B cell (primary cell): ENCODE measurements at regions not wholly inside any gene's neighbourhood (a gene's known extent, or its start where the extent isn't known, plus 50 kb on each side); places are given as distances from the start of the nearest gene placed in this dataset.

Source experiments
- ATAC-seq: fragments of 200-7000 bp; cut with Tn5 transposase; one replicate; pipeline ENCODE4 v1.10.0; 2021; ENCODE audit warnings: low read depth, mild to moderate bottlenecking, moderate number of reproducible peaks, moderate library complexity
- CTCF ChIA-PET: fragments of 350-600 bp; sonication (Branson Sonifier 250); formaldehyde crosslinking; loops from one replicate; lab custom pipeline; 2021; ENCODE audit warnings: antibody characterized with exemption, inconsistent platforms; lab: Charles Lee
- POLR2A ChIA-PET: fragments of 350-600 bp; sonication (Branson Sonifier 250); formaldehyde crosslinking; loops from one replicate; lab custom pipeline; 2021; ENCODE audit warnings: antibody characterized with exemption; lab: Charles Lee
- DNase-seq: peaks from one replicate; pipeline ENCODE4 v3.0.0; 2013
- H2AFZ ChIP-seq: 2 replicates; pipeline ENCODE4 v1.6.1; 2012; ENCODE audit warnings: mild to moderate bottlenecking, low read depth, low read length; ENCODE audit not compliant: insufficient read depth, poor library complexity, severe bottlenecking
- H3K27ac ChIP-seq, 2 donors: 1 replicate in 1 of 2; 2 replicates in 1 of 2; pipeline ENCODE4 v1.5.1; 2012 to 2013; ENCODE audit warnings: low read length in 2 of 2, mild to moderate bottlenecking in 2 of 2, moderate library complexity in 1 of 2
- H3K27me3 ChIP-seq, 4 experiments: fragments of 200-600 bp in 1 of 4; sonication (generic) in 1 of 4; replicated peaks in 1 of 4; 1 replicate in 2 of 4; 2 replicates in 2 of 4; pipeline versions ENCODE4 v1.6.1 to v1.7.0; 2013 to 2016; ENCODE audit warnings: low read length in 3 of 4, mild to moderate bottlenecking in 2 of 4, mixed read lengths in 1 of 4, moderate library complexity in 1 of 4; ENCODE audit not compliant: insufficient read depth in 4 of 4, control insufficient read depth in 3 of 4; ENCODE audit errors: control extremely low read depth in 1 of 4
- H3K36me3 ChIP-seq, 2 experiments: replicated peaks in 1 of 2; 1 replicate in 1 of 2; 2 replicates in 1 of 2; pipeline versions ENCODE4 v1.6.1 to v1.7.1; 2013; ENCODE audit warnings: low read length in 1 of 2; ENCODE audit not compliant: insufficient read depth in 2 of 2, control insufficient read depth in 1 of 2; ENCODE audit errors: control extremely low read depth in 1 of 2, extremely low read depth in 1 of 2
- H3K4me1 ChIP-seq, 2 donors: fragments of 200-600 bp in 1 of 2; sonication (generic) in 1 of 2; 1 replicate in 1 of 2; 2 replicates in 1 of 2; pipeline versions ENCODE4 v1.5.1 to v1.6.1; 2013 to 2017; ENCODE audit warnings: low read length in 2 of 2; ENCODE audit not compliant: control insufficient read depth in 2 of 2, insufficient read depth in 2 of 2
- H3K4me2 ChIP-seq: replicated peaks from 2 replicates; pipeline ENCODE3; 2012; ENCODE audit warnings: mild to moderate bottlenecking, low read depth, low read length; ENCODE audit not compliant: poor library complexity, severe bottlenecking
- H3K4me3 ChIP-seq, 5 experiments: fragments of 200-600 bp in 1 of 5; sonication (generic) in 1 of 5; 1 replicate in 3 of 5; 2 replicates in 2 of 5; pipeline versions ENCODE4 v1.5.1 to v1.7.0; 2011 to 2016; ENCODE audit warnings: low read length in 4 of 5, mild to moderate bottlenecking in 4 of 5, low read depth in 2 of 5, control low read depth in 1 of 5, moderate library complexity in 1 of 5; ENCODE audit not compliant: insufficient read depth in 1 of 5; ENCODE audit errors: control extremely low read depth in 1 of 5, extremely low read depth in 1 of 5
- H3K79me2 ChIP-seq: fragments of 200-600 bp; sonication (generic); one replicate; pipeline ENCODE4 v1.6.0; 2016; ENCODE audit warnings: low read length; ENCODE audit not compliant: control insufficient read depth, insufficient read depth
- H3K9ac ChIP-seq: fragments of 200-600 bp; sonication (generic); 2 replicates; pipeline ENCODE4 v1.6.1; 2017; ENCODE audit warnings: mild to moderate bottlenecking, low read length, moderate library complexity
- H3K9me3 ChIP-seq, 3 donors: one replicate each; pipeline versions ENCODE4 v1.6.1 to v1.7.1; 2013; ENCODE audit warnings: low read length in 2 of 3; ENCODE audit not compliant: control insufficient read depth in 2 of 3, insufficient read depth in 1 of 3; ENCODE audit errors: control extremely low read depth in 1 of 3
- H4K20me1 ChIP-seq: 2 replicates; pipeline ENCODE4 v1.6.0; 2012; ENCODE audit warnings: mild to moderate bottlenecking, low read length; ENCODE audit not compliant: insufficient read depth, control insufficient read depth, poor library complexity, severe bottlenecking
- H3K27ac Mint-ChIP-seq: one replicate; pipeline ENCODE4 v1.8.0; 2021; ENCODE audit warnings: mixed read lengths
- H3K27me3 Mint-ChIP-seq: one replicate; pipeline ENCODE4 v1.8.0; 2021; ENCODE audit warnings: mixed read lengths
- H3K4me1 Mint-ChIP-seq: one replicate; pipeline ENCODE4 v1.8.0; 2021; ENCODE audit warnings: mixed read lengths
- H3K4me3 Mint-ChIP-seq: one replicate; pipeline ENCODE4 v1.8.0; 2021; ENCODE audit warnings: mixed read lengths
- H3K9me3 Mint-ChIP-seq: one replicate; pipeline ENCODE4 v1.8.0; 2022; ENCODE audit warnings: mixed read lengths; ENCODE audit not compliant: insufficient read depth
- CTCF ChIP-seq: fragments of 200-600 bp; IDR thresholded peaks from one replicate; pipeline ENCODE4 v1.8.0; 2022; ENCODE audit warnings: antibody characterized with exemption, mild to moderate bottlenecking
- EZH2 ChIP-seq: IDR thresholded peaks from 2 replicates; pipeline ENCODE4 v1.6.1; 2012; ENCODE audit warnings: borderline replicate concordance, low read depth, mild to moderate bottlenecking, moderate library complexity, low read length; ENCODE audit not compliant: insufficient read depth, poor library complexity, severe bottlenecking
- WGBS: methylation state at CpG from one replicate; pipeline ENCODE4 v1.1.5; 2013; ENCODE audit warnings: missing lambda C conversion rate; ENCODE audit not compliant: insufficient coverage; 5-methylcytosine and 5-hydroxymethylcytosine counted together
- intact Hi-C: fragments of 100-400 bp; cut with micrococcal nuclease; formaldehyde crosslinking; loops from one replicate; pipeline ENCODE4 v1.10.0; 2022

GRCh38 chr15:61697796-61698195 lies 362.5 kb downstream of the VPS13C start:
- H3K27me3 ChIP-seq: peaks cover 0 to 3% (median 0%) of the 10 kb centered on the region in 4 experiments

GRCh38 chr15:61689067-61689466 lies 371.2 kb downstream of the VPS13C start:
- Histone ChIP-seq H3K4me2 (no peak overlapping the region), H3K79me2 (no peaks in the 10 kb centered on the region), H3K4me1 (no peaks in the 10 kb centered on the region), H3K4me3 (no peak overlapping the region), H4K20me1 (no peaks in the 10 kb centered on the region), H3K27me3 (no peaks in the 10 kb centered on the region), H3K9me3 (no peaks in the 10 kb centered on the region), H2AFZ (no peak overlapping the region), H3K27ac (no peak overlapping the region), H3K36me3 (no peaks in the 10 kb centered on the region), H3K9ac (no peak overlapping the region)
- no peaks in the 10 kb centered on the region for H3K4me1 Mint-ChIP-seq
- ChIA-PET POLR2A (no interaction called here), CTCF (interaction anchor here (0.7 kb wide), 1 partner anchor 1269 kb away, joined by 4 read pairs; no protein-coding TSS in a partner anchor)
- H3K9me3 Mint-ChIP-seq: no peaks in the 10 kb centered on the region
- no peak overlapping the region for H3K4me3 Mint-ChIP-seq
- TF ChIP-seq EZH2 (no peak), CTCF (no peak)
- 94% methylated on average over 3 of the region's 5 CpGs for WGBS
- no peak for ATAC-seq
- peaks cover 13% of the 10 kb centered on the region for H3K27me3 Mint-ChIP-seq
- H3K27ac Mint-ChIP-seq: no peak overlapping the region
- intact Hi-C loops: no loop called here
- no peak for DNase-seq

More at GRCh38 chr15:61697796-61698195, 362.5 kb downstream of the VPS13C start:
- no peak overlapping the region for H3K27ac Mint-ChIP-seq
- peaks cover 23% of the 10 kb centered on the region for H3K27me3 Mint-ChIP-seq
- no peaks in the 10 kb centered on the region for H3K4me1 Mint-ChIP-seq
- no peak overlapping the region for H3K27ac ChIP-seq
- H3K79me2 ChIP-seq: no peaks in the 10 kb centered on the region
- TF ChIP-seq EZH2 (no peak), CTCF (no peak)
- POLR2A ChIA-PET: no interaction called here
- CTCF ChIA-PET: no interaction called here
- no peaks in the 10 kb centered on the region for H3K9me3 ChIP-seq
- no peak overlapping the region for H3K9ac ChIP-seq
- H4K20me1 ChIP-seq: no peaks in the 10 kb centered on the region
- H3K4me3 ChIP-seq: no peak overlapping the region
- no peaks in the 10 kb centered on the region for H3K4me1 ChIP-seq
- H3K4me3 Mint-ChIP-seq: no peak overlapping the region
- intact Hi-C loops: no loop called here
- WGBS: no CpG with 5 or more reads among the region's 2 CpGs
- no peak overlapping the region for H3K4me2 ChIP-seq
- DNase-seq (no peak), ATAC-seq (no peak)
- no peak overlapping the region for H2AFZ ChIP-seq
- no peaks in the 10 kb centered on the region for H3K36me3 ChIP-seq
- no peaks in the 10 kb centered on the region for H3K9me3 Mint-ChIP-seq
